K562 (cell line): ENCODE measurements at regions not wholly inside any gene's neighbourhood (a gene's known extent, or its start where the extent isn't known, plus 50 kb on each side); places are given as distances from the start of the nearest gene placed in this dataset.

Experiments
- ATAC-seq: fragments of 200-7000 bp; cut with Tn5 transposase; 3 replicates; pipeline ENCODE4 v1.9.1; 2020; ENCODE audit warnings: moderate library complexity
- BruUV-seq: library from RNA; stranded (reverse); fragments of 400-500 nt; replicated peaks from 2 replicates; lab custom pipeline; 2021; lab: Mats Ljungman, UMichigan
- CTCF ChIA-PET: fragments of 300-600 bp; formaldehyde crosslinking; extraction: SDS; loops from one replicate; lab custom pipeline; 2021; ENCODE audit warnings: low intra/inter-chr PET ratio; lab: Yijun Ruan, JAX
- POLR2A ChIA-PET: fragments of 300-600, 350-650 bp; sonication (Branson Sonifier 250); formaldehyde crosslinking; extraction: SDS; loops from one replicate; lab custom pipeline; 2021; ENCODE audit warnings: antibody characterized with exemption, inconsistent platforms; lab: Yijun Ruan, JAX
- DNase-seq, 4 experiments: peaks; one replicate each; pipeline versions ENCODE4 v3.0.0 to v3.0.0-alpha.2; 2011 to 2018; ENCODE audit warnings: low spot score in 3 of 4, mixed read lengths in 3 of 4; ENCODE audit errors: extremely low read depth in 1 of 4
- FAIRE-seq: peaks from 2 replicates; lab custom pipeline; 2011; peaks lifted over from hg19 to GRCh38; lab: Jason Lieb, UNC
- H2AFZ ChIP-seq: 2 replicates; pipeline ENCODE4 v1.6.0; 2011; ENCODE audit warnings: low read depth, low read length, control low read depth, inconsistent platforms
- H3K27ac ChIP-seq: fragments of 200-600 bp; 3 replicates; pipeline ENCODE4 v1.8.0; 2011; ENCODE audit warnings: low read depth, mild to moderate bottlenecking, control low read depth, inconsistent platforms, low read length, moderate library complexity, mixed read lengths; ENCODE audit errors: extremely low read depth
- H3K27me3 ChIP-seq, 2 experiments: fragments of 300-600 bp in 1 of 2; 2 replicates in 1 of 2; 3 replicates in 1 of 2; pipeline versions ENCODE4 v1.6.0 to v1.8.0; 2011; ENCODE audit warnings: inconsistent platforms in 2 of 2, low read length in 2 of 2, mild to moderate bottlenecking in 1 of 2, mixed read lengths in 1 of 2, moderate library complexity in 1 of 2; ENCODE audit not compliant: control insufficient read depth in 2 of 2, insufficient read depth in 2 of 2
- H3K36me3 ChIP-seq: fragments of 300-600 bp; 3 replicates; pipeline ENCODE4 v1.8.0; 2011; ENCODE audit warnings: mild to moderate bottlenecking, low read length, inconsistent platforms; ENCODE audit not compliant: control insufficient read depth, insufficient read depth
- H3K4me1 ChIP-seq, 2 experiments: fragments of 200-600 bp in 1 of 2; replicated peaks in 1 of 2; 2 replicates in 1 of 2; 3 replicates in 1 of 2; pipeline versions ENCODE4 v1.5.1 to v1.8.0; 2011; ENCODE audit warnings: inconsistent platforms in 2 of 2, low read length in 2 of 2, mild to moderate bottlenecking in 1 of 2, mixed read lengths in 1 of 2, moderate library complexity in 1 of 2; ENCODE audit not compliant: control insufficient read depth in 2 of 2, insufficient read depth in 2 of 2
- H3K4me2 ChIP-seq: 2 replicates; pipeline ENCODE4 v1.6.1; 2011; ENCODE audit warnings: low read length, control low read depth, inconsistent platforms, mixed read lengths; ENCODE audit not compliant: insufficient read depth
- H3K4me3 ChIP-seq: fragments of 200-600 bp; sonication (generic), shearing (Covaris generic); 2 replicates; pipeline ENCODE4 v1.5.1; 2016; ENCODE audit warnings: control low read depth, inconsistent platforms
- H3K79me2 ChIP-seq: fragments of 200-600 bp; 3 replicates; pipeline ENCODE4 v1.8.0; 2011; ENCODE audit warnings: low read length, inconsistent platforms; ENCODE audit not compliant: control insufficient read depth, insufficient read depth
- H3K9ac ChIP-seq, 2 experiments: 2 replicates each; pipeline versions ENCODE4 v1.6.0 to v1.6.1; 2011; ENCODE audit warnings: low read depth in 2 of 2, low read length in 2 of 2, control low read depth in 1 of 2, inconsistent platforms in 1 of 2, mild to moderate bottlenecking in 1 of 2, mixed read lengths in 1 of 2; ENCODE audit not compliant: insufficient read depth in 1 of 2
- H3K9me1 ChIP-seq: one replicate; pipeline ENCODE4 v1.6.0; 2011; ENCODE audit warnings: inconsistent platforms, mild to moderate bottlenecking, low read length, moderate library complexity; ENCODE audit not compliant: control insufficient read depth, insufficient read depth
- H3K9me3 ChIP-seq: replicated peaks from 2 replicates; pipeline ENCODE4 v1.5.1; 2011; ENCODE audit warnings: low read depth, low read length, inconsistent platforms; ENCODE audit not compliant: control insufficient read depth, insufficient read depth
- H4K20me1 ChIP-seq: replicated peaks from 2 replicates; pipeline ENCODE4 v1.6.1; 2011; ENCODE audit warnings: low read length, inconsistent platforms, mixed read lengths; ENCODE audit not compliant: control insufficient read depth, insufficient read depth
- ATF6 ChIP-seq: sonication (generic); formaldehyde crosslinking; IDR thresholded peaks from 2 replicates; pipeline ENCODE4 v1.4.0; 2020; ENCODE audit warnings: mild to moderate bottlenecking, missing genetic modification reagents
- BRD4 ChIP-seq: fragments of 200-600 bp; sonication (generic); IDR thresholded peaks from 2 replicates; pipeline ENCODE4 v1.6.1; 2017; ENCODE audit warnings: inconsistent platforms
- ELF1 ChIP-seq: fragments of 200-800 bp; sonication (Bioruptor generic); IDR thresholded peaks from 2 replicates; pipeline ENCODE4 v1.6.1; 2016; ENCODE audit warnings: missing genetic modification characterization, missing compliant biosample characterization
- MXI1 ChIP-seq: IDR thresholded peaks from 2 replicates; pipeline ENCODE4 v1.6.1; 2011; ENCODE audit warnings: low read depth, mild to moderate bottlenecking, improper control_type of control experiment, low read length
- NUFIP1 ChIP-seq: fragments of 450-650 bp; IDR thresholded peaks from 2 replicates; pipeline ENCODE4 v1.6.1; 2018; ENCODE audit not compliant: partially characterized antibody
- UBTF ChIP-seq, 2 experiments: IDR thresholded peaks; 2 replicates each; pipeline ENCODE4 v1.6.1; 2012; ENCODE audit warnings: improper control_type of control experiment in 2 of 2, low read depth in 2 of 2, low read length in 2 of 2, borderline replicate concordance in 1 of 2
- XRCC4 ChIP-seq: IDR thresholded peaks from one replicate; pipeline ENCODE4 v1.6.1; 2011; ENCODE audit not compliant: insufficient read depth, insufficient read length; ENCODE audit errors: extremely low read depth
- WGBS: fragments of 100-300 bp; shearing (Covaris generic); methylation state at CpG from one replicate; pipeline ENCODE4 v1.1.6; 2016; ENCODE audit warnings: low coverage, mixed read lengths; ENCODE audit not compliant: insufficient coverage; ENCODE audit errors: missing lambda C conversion rate; 5-methylcytosine and 5-hydroxymethylcytosine counted together
- in situ Hi-C: fragments of 300-500 bp; cut with MboI; formaldehyde crosslinking; loops from 4 replicates; pipeline ENCODE4 v1.15.0; 2018; ENCODE audit warnings: inconsistent platforms, mixed read lengths
- intact Hi-C: fragments of 100-400 bp; cut with micrococcal nuclease; formaldehyde crosslinking; loops from 2 replicates; pipeline ENCODE4 v1.14.2; 2022

- H3K79me2 ChIP-seq = no peaks in the 10 kb centered on the region
- no TSS peak for BruUV-seq
- FAIRE-seq (no peak), ATAC-seq (no peak), DNase-seq (no peak)
- H3K36me3 ChIP-seq = no peaks in the 10 kb centered on the region
- H3K9ac ChIP-seq = no peak overlapping the region
- no peaks in the 10 kb centered on the region for H3K9me1 ChIP-seq
- no peaks in the 10 kb centered on the region for H3K9me3 ChIP-seq
- H3K4me3 ChIP-seq = no peak overlapping the region
- H3K27me3 ChIP-seq = no peaks in the 10 kb centered on the region
- in situ Hi-C loops (no loop called here), intact Hi-C loops (no loop called here)
- peaks cover 4 to 6% of the 10 kb centered on the region in 2 experiments; a peak in 3 of 5 replicates for H3K4me1 ChIP-seq
- H3K4me2 ChIP-seq = no peak overlapping the region
- CTCF ChIA-PET = no interaction called here
- WGBS = 18% methylated on average over 2 of the region's 2 CpGs
- H3K27ac ChIP-seq = no peak overlapping the region
- H2AFZ ChIP-seq = 0 out of 2 replicates have a peak overlapping the region, but pooled peaks have one; percentile 38
- H4K20me1 ChIP-seq = no peaks in the 10 kb centered on the region
- TF ChIP-seq UBTF (IDR thresholded peaks at IDR 0.05; ENCODE audit: borderline replicate concordance in 1 of 2, low read depth in 2 of 2, low read length in 2 of 2) (no peak), NUFIP1 (no peak), ELF1 (tag) (no peak), MXI1 (no peak), BRD4 (no peak), ATF6 (no peak), XRCC4 (no peak)
- TF ChIP-seq, all 486 proteins: peak for 0
- POLR2A ChIA-PET = no interaction called here
Observed at GRCh38 chr6:129773304-129773703, 63.3 kb upstream of the ARHGAP18 start.
